HG02870 (cell line): ENCODE measurements at regions not wholly inside any gene's neighbourhood (a gene's known extent, or its start where the extent isn't known, plus 50 kb on each side); places are given as distances from the start of the nearest gene placed in this dataset.
"Not testable (repeated sequence)": the region's sequence is repeated elsewhere in the genome, so short reads cannot be mapped to it uniquely, and the experiment has no call there.

ENCODE experiments used
- ATAC-seq: cut with Tn5 transposase; IDR thresholded peaks from one replicate; pipeline ENCODE4 v1.9.1; 2021; ENCODE audit warnings: mild to moderate bottlenecking, moderate library complexity; ENCODE audit not compliant: unreplicated experiment

GRCh38 chr5:83001796-83002381 is 75.3 kb downstream of the TMEM167A start:
- ATAC-seq: peak; percentile 70

GRCh38 chr5:83000922-83001321 is 76.3 kb downstream of the TMEM167A start:
- ATAC-seq: no peak

- ATAC-seq: no peak
Observed at GRCh38 chr5:83000428-83000827, 76.8 kb downstream of the TMEM167A start.

- no peak for ATAC-seq
Observed at GRCh38 chr5:82993416-82993815, 83.8 kb downstream of the TMEM167A start.

GRCh38 chr5:82992646-82993045 is 84.5 kb downstream of the TMEM167A start:
- ATAC-seq: no peak

- ATAC-seq: no peak
Observed at GRCh38 chr5:82991678-82992323, 85.4 kb downstream of the TMEM167A start.

GRCh38 chr5:82991059-82991458 is 86.1 kb downstream of the TMEM167A start:
- ATAC-seq: no peak

GRCh38 chr5:82987188-82987587 is 90.0 kb downstream of the TMEM167A start:
- no peak for ATAC-seq

GRCh38 chr5:82986404-82986803 is 90.8 kb downstream of the TMEM167A start:
- ATAC-seq: no peak

- ATAC-seq: no peak
Observed at GRCh38 chr5:82985763-82986162, 91.4 kb downstream of the TMEM167A start.

- no peak for ATAC-seq
Observed at GRCh38 chr5:82984786-82985735, 92.1 kb downstream of the TMEM167A start.

- ATAC-seq: no peak
Observed at GRCh38 chr5:82982846-82983245, 94.3 kb downstream of the TMEM167A start.

- not testable (repeated sequence) for ATAC-seq
Observed at GRCh38 chr5:82976887-82977286, 100.3 kb downstream of the TMEM167A start.

GRCh38 chr5:82975812-82976211 is 101.4 kb downstream of the TMEM167A start:
- no peak for ATAC-seq

- ATAC-seq: no peak
Observed at GRCh38 chr5:82975396-82975795, 101.8 kb downstream of the TMEM167A start.

- not testable (repeated sequence) for ATAC-seq
Observed at GRCh38 chr5:82974346-82974745, 102.8 kb downstream of the TMEM167A start.

GRCh38 chr5:82971901-82972300 is 105.3 kb downstream of the TMEM167A start:
- ATAC-seq: no peak

- ATAC-seq: not testable (repeated sequence)
Observed at GRCh38 chr5:82971034-82971806, 106.0 kb downstream of the TMEM167A start.

- not testable (repeated sequence) for ATAC-seq
Observed at GRCh38 chr5:82969221-82969976, 107.8 kb downstream of the TMEM167A start.

GRCh38 chr5:82967072-82967471 is 110.1 kb downstream of the TMEM167A start:
- no peak for ATAC-seq
